Right lobe of liver (tissue), 4 donors: ENCODE measurements at regions not wholly inside any gene's neighbourhood (a gene's known extent, or its start where the extent isn't known, plus 50 kb on each side); places are given as distances from the start of the nearest gene placed in this dataset.

Experiments
- CTCF ChIP-seq, 4 donors: fragments of 200-600 bp in 3 of 4; fragments of 450-650 bp in 1 of 4; IDR thresholded peaks; one replicate each; pipeline versions ENCODE4 v1.5.1 to v1.8.0; 2016 to 2022; ENCODE audit warnings: antibody characterized with exemption in 4 of 4, mild to moderate bottlenecking in 2 of 4
- POLR2A ChIP-seq: fragments of 450-650 bp; IDR thresholded peaks from one replicate; pipeline ENCODE4 v1.6.1; 2017; ENCODE audit warnings: antibody characterized with exemption, mild to moderate bottlenecking
- donor health status: DM: no; HTN: no; CAD: no.
- donor health status: DM: no; HTN: no; CAD: no.
- donor health status: DM: no; HTN: yes; CAD: no.

GRCh38 chr3:79885407-79885806 is 117.6 kb upstream of the ROBO1 start:
- TF ChIP-seq CTCF (IDR thresholded peaks at IDR 0.05) (no peak), POLR2A (no peak)
